H9 (cell line): ENCODE measurements at regions not wholly inside any gene's neighbourhood (a gene's known extent, or its start where the extent isn't known, plus 50 kb on each side); places are given as distances from the start of the nearest gene placed in this dataset.

ENCODE experiments used
- DNase-seq: peaks from one replicate; pipeline ENCODE4 v3.0.0-alpha.2; 2017
- H2AFZ ChIP-seq: one replicate; pipeline ENCODE4 v1.6.1; 2013; ENCODE audit warnings: mild to moderate bottlenecking, low read length, control low read depth, moderate library complexity
- H2AK5ac ChIP-seq: 2 replicates; pipeline ENCODE4 v1.6.1; 2013; ENCODE audit warnings: low read length, control low read depth, mixed read lengths; ENCODE audit not compliant: insufficient read length
- H2BK120ac ChIP-seq: one replicate; pipeline ENCODE4 v1.6.1; 2013; ENCODE audit warnings: low read depth, mild to moderate bottlenecking, low read length, control low read depth, inconsistent platforms; ENCODE audit not compliant: poor library complexity, severe bottlenecking
- H2BK12ac ChIP-seq: 2 replicates; pipeline ENCODE4 v1.6.1; 2013; ENCODE audit warnings: low read length, control low read depth, mixed read lengths, low read depth; ENCODE audit not compliant: insufficient read length
- H2BK15ac ChIP-seq: 2 replicates; pipeline ENCODE4 v1.6.1; 2013; ENCODE audit warnings: low read depth, low read length, control low read depth
- H2BK20ac ChIP-seq: one replicate; pipeline ENCODE4 v1.6.1; 2013; ENCODE audit warnings: low read depth, mild to moderate bottlenecking, low read length, control low read depth, inconsistent platforms; ENCODE audit not compliant: poor library complexity, severe bottlenecking
- H2BK5ac ChIP-seq: 2 replicates; pipeline ENCODE4 v1.6.1; 2013; ENCODE audit warnings: low read length, control low read depth, mixed read lengths; ENCODE audit not compliant: insufficient read length
- H3K14ac ChIP-seq: 2 replicates; pipeline ENCODE4 v1.6.1; 2013; ENCODE audit warnings: low read length, control low read depth; ENCODE audit not compliant: insufficient read depth
- H3K18ac ChIP-seq: 2 replicates; pipeline ENCODE4 v1.6.1; 2013; ENCODE audit warnings: low read depth, mild to moderate bottlenecking, mixed read lengths, low read length, control low read depth; ENCODE audit not compliant: insufficient read length
- H3K23ac ChIP-seq: 2 replicates; pipeline ENCODE4 v1.6.1; 2013; ENCODE audit warnings: low read length, control low read depth, mixed read lengths, low read depth; ENCODE audit not compliant: insufficient read length
- H3K23me2 ChIP-seq: 2 replicates; pipeline ENCODE4 v1.6.1; 2013; ENCODE audit warnings: low read depth, mild to moderate bottlenecking, mixed read lengths, low read length, control low read depth; ENCODE audit not compliant: insufficient read length, poor library complexity, severe bottlenecking
- H3K27ac ChIP-seq: 2 replicates; pipeline ENCODE4 v1.5.1; 2013; ENCODE audit warnings: low read length, control low read depth, mixed read lengths, low read depth; ENCODE audit not compliant: insufficient read length
- H3K27me3 ChIP-seq: 2 replicates; pipeline ENCODE4 v1.6.1; 2013; ENCODE audit warnings: low read length, control low read depth, inconsistent platforms; ENCODE audit not compliant: insufficient read depth
- H3K4ac ChIP-seq: 2 replicates; pipeline ENCODE4 v1.6.1; 2013; ENCODE audit warnings: low read depth, mild to moderate bottlenecking, control low read depth, inconsistent platforms, low read length, moderate library complexity
- H3K4me1 ChIP-seq: 2 replicates; pipeline ENCODE4 v1.6.1; 2013; ENCODE audit warnings: low read length, control low read depth, inconsistent platforms; ENCODE audit not compliant: insufficient read depth
- H3K4me2 ChIP-seq: 2 replicates; pipeline ENCODE4 v1.6.1; 2013; ENCODE audit warnings: low read length, control low read depth, mixed read lengths; ENCODE audit not compliant: insufficient read length, insufficient read depth
- H3K56ac ChIP-seq: 2 replicates; pipeline ENCODE4 v1.6.1; 2013; ENCODE audit warnings: low read depth, mild to moderate bottlenecking, mixed read lengths, low read length, control low read depth; ENCODE audit not compliant: insufficient read length
- H3K79me1 ChIP-seq: 2 replicates; pipeline ENCODE4 v1.6.1; 2013; ENCODE audit warnings: low read depth, mild to moderate bottlenecking, moderate library complexity, low read length, control low read depth, inconsistent platforms; ENCODE audit not compliant: insufficient read depth, poor library complexity, severe bottlenecking
- H3K79me2 ChIP-seq: 2 replicates; pipeline ENCODE4 v1.6.1; 2013; ENCODE audit warnings: low read length, control low read depth, inconsistent platforms; ENCODE audit not compliant: insufficient read depth
- H3K9ac ChIP-seq: 2 replicates; pipeline ENCODE4 v1.6.1; 2013; ENCODE audit warnings: low read length, control low read depth, mixed read lengths; ENCODE audit not compliant: insufficient read length; ENCODE audit errors: extremely low read depth
- H3K9me3 ChIP-seq: one replicate; pipeline ENCODE4 v1.6.1; 2013; ENCODE audit warnings: low read depth, low read length, inconsistent platforms; ENCODE audit not compliant: control insufficient read depth
- H3T11ph ChIP-seq: one replicate; pipeline ENCODE4 v1.6.1; 2013; ENCODE audit warnings: mild to moderate bottlenecking, low read length, control low read depth, inconsistent platforms
- H4K20me1 ChIP-seq: one replicate; pipeline ENCODE4 v1.6.1; 2013; ENCODE audit not compliant: control insufficient read depth, insufficient read length, insufficient read depth
- H4K5ac ChIP-seq: 2 replicates; pipeline ENCODE4 v1.6.1; 2013; ENCODE audit warnings: low read depth, mild to moderate bottlenecking, mixed read lengths, low read length, control low read depth; ENCODE audit not compliant: insufficient read length
- H4K8ac ChIP-seq: replicated peaks from 2 replicates; pipeline ENCODE4 v1.6.1; 2013; ENCODE audit warnings: low read length, control low read depth, mixed read lengths, low read depth; ENCODE audit not compliant: insufficient read length
- H4K91ac ChIP-seq: 2 replicates; pipeline ENCODE4 v1.6.1; 2013; ENCODE audit warnings: low read depth, mild to moderate bottlenecking, moderate library complexity, mixed read lengths, low read length, control low read depth; ENCODE audit not compliant: insufficient read length
- H3K27ac Mint-ChIP-seq, 3 experiments: 2 replicates in 2 of 3; 3 replicates in 1 of 3; pipeline ENCODE4 v1.8.0; 2020 to 2021; ENCODE audit warnings: mixed read lengths in 3 of 3, mild to moderate bottlenecking in 1 of 3, moderate library complexity in 1 of 3
- H3K27me3 Mint-ChIP-seq: 2 replicates; pipeline ENCODE4 v1.8.0; 2021; ENCODE audit warnings: low read depth, mild to moderate bottlenecking, moderate library complexity, mixed read lengths
- H3K36me3 Mint-ChIP-seq, 3 experiments: 2 replicates in 2 of 3; 3 replicates in 1 of 3; pipeline ENCODE4 v1.8.0; 2020 to 2021; ENCODE audit warnings: low read depth in 3 of 3, mixed read lengths in 3 of 3; ENCODE audit not compliant: insufficient read depth in 1 of 3
- H3K4me1 Mint-ChIP-seq, 2 experiments: 2 replicates each; pipeline ENCODE4 v1.8.0; 2020; ENCODE audit warnings: mixed read lengths in 2 of 2
- H3K4me3 Mint-ChIP-seq, 2 experiments: 2 replicates in 1 of 2; 3 replicates in 1 of 2; pipeline ENCODE4 v1.8.0; 2020 to 2021; ENCODE audit warnings: mild to moderate bottlenecking in 2 of 2, mixed read lengths in 2 of 2, moderate library complexity in 1 of 2
- H3K9me3 Mint-ChIP-seq, 2 experiments: 2 replicates in 1 of 2; 3 replicates in 1 of 2; pipeline ENCODE4 v1.8.0; 2020; ENCODE audit warnings: mild to moderate bottlenecking in 2 of 2, mixed read lengths in 2 of 2, moderate library complexity in 1 of 2
- CTCF ChIP-seq: fragments of 200-600 bp; sonication (generic); conservative IDR thresholded peaks from 3 replicates; pipeline ENCODE4 v1.8.0; 2021; ENCODE audit warnings: antibody characterized with exemption, mild to moderate bottlenecking
- WGBS: extraction: QIAGEN DNeasy Blood & Tissue Kit; methylation state at CpG from one replicate; pipeline ENCODE4 v1.1.7; 2013; ENCODE audit warnings: missing lambda C conversion rate, low lambda C conversion rate, mixed read lengths; ENCODE audit not compliant: insufficient read length; ENCODE audit errors: extremely low coverage; 5-methylcytosine and 5-hydroxymethylcytosine counted together

- H4K8ac ChIP-seq: no peak overlapping the region
- H3K23me2 ChIP-seq: no peaks in the 10 kb centered on the region
- H4K91ac ChIP-seq: no peak overlapping the region
- no peaks in the 10 kb centered on the region for H3K79me1 ChIP-seq
- H3K4me1 ChIP-seq: no peaks in the 10 kb centered on the region
- no peaks in the 10 kb centered on the region for H4K20me1 ChIP-seq
- Mint-ChIP-seq H3K4me1 (peaks cover 2 to 4% of the 10 kb centered on the region in 2 experiments; a peak in 2 of 4 replicates), H3K4me3 (no peak overlapping the region), H3K27ac (no peak overlapping the region), H3K9me3 (no peaks in the 10 kb centered on the region), H3K27me3 (no peaks in the 10 kb centered on the region), H3K36me3 (no peaks in the 10 kb centered on the region)
- no peak overlapping the region for H3K4ac ChIP-seq
- no peak for DNase-seq
- no peak overlapping the region for H3K27ac ChIP-seq
- H3K79me2 ChIP-seq: no peaks in the 10 kb centered on the region
- H2AFZ ChIP-seq: no peak overlapping the region
- H3K9me3 ChIP-seq: no peaks in the 10 kb centered on the region
- H2BK12ac ChIP-seq: no peak overlapping the region
- no peak overlapping the region for H3K56ac ChIP-seq
- no peaks in the 10 kb centered on the region for H3K27me3 ChIP-seq
- H3K4me2 ChIP-seq: no peak overlapping the region
- no peak for TF ChIP-seq CTCF
- no peak overlapping the region for H2BK15ac ChIP-seq
- WGBS: no CpG with 5 or more reads among the region's 2 CpGs
- H4K5ac ChIP-seq: no peak overlapping the region
- H3T11ph ChIP-seq: no peak overlapping the region
- H3K23ac ChIP-seq: no peak overlapping the region
- no peak overlapping the region for H3K9ac ChIP-seq
- H2AK5ac ChIP-seq: no peak overlapping the region
- H2BK120ac ChIP-seq: no peak overlapping the region
- no peak overlapping the region for H3K14ac ChIP-seq
- H3K18ac ChIP-seq: no peak overlapping the region
- no peak overlapping the region for H2BK20ac ChIP-seq
- no peak overlapping the region for H2BK5ac ChIP-seq
These were observed 313.0 kb upstream of the RIOK2 start for GRCh38 chr5:97496037-97496436.
